SK-N-SH (cell line): ENCODE measurements at regions not wholly inside any gene's neighbourhood (a gene's known extent, or its start where the extent isn't known, plus 50 kb on each side); places are given as distances from the start of the nearest gene placed in this dataset.
A peak's percentile ranks its signal among the peaks of the same experiment; 100 is the strongest.

Experiments
- CTCF ChIA-PET: fragments of 300-600, 350-600 bp; formaldehyde crosslinking; extraction: SDS; loops from one replicate; lab custom pipeline; 2021; lab: Yijun Ruan, JAX
- POLR2A ChIA-PET: fragments of 350-600 bp; sonication (Branson Sonifier 250); formaldehyde crosslinking; extraction: SDS; loops from one replicate; lab custom pipeline; 2020; ENCODE audit warnings: antibody characterized with exemption, inconsistent platforms; lab: Yijun Ruan, JAX
- DNase-seq: peaks from one replicate; pipeline ENCODE4 v3.0.0; 2012
- H2AFZ ChIP-seq: fragments of 200-600 bp; sonication (generic); 2 replicates; pipeline ENCODE4 v1.8.1; 2016; ENCODE audit warnings: antibody characterized with exemption, mild to moderate bottlenecking, low read depth
- H3F3A ChIP-seq: fragments of 200-600 bp; sonication (generic); replicated peaks from 2 replicates; pipeline ENCODE3; 2016; ENCODE audit warnings: antibody characterized with exemption, mild to moderate bottlenecking; ENCODE audit not compliant: insufficient read depth
- H3K27ac ChIP-seq, 2 experiments: fragments of 200-500 bp in 1 of 2; fragments of 200-600 bp in 1 of 2; sonication (Bioruptor generic) in 1 of 2; sonication (generic), shearing (Covaris generic) in 1 of 2; 2 replicates each; pipeline versions ENCODE4 v1.5.1 to v1.6.1; 2014 to 2016; ENCODE audit warnings: low read depth in 2 of 2, inconsistent platforms in 1 of 2, low read length in 1 of 2, mild to moderate bottlenecking in 1 of 2, mixed read lengths in 1 of 2
- H3K27me3 ChIP-seq: fragments of 200-600 bp; sonication (generic), shearing (Covaris generic); 2 replicates; pipeline ENCODE4 v1.6.1; 2016; ENCODE audit warnings: mixed run types; ENCODE audit not compliant: insufficient read depth
- H3K36me3 ChIP-seq, 2 experiments: fragments of 200-500 bp in 1 of 2; fragments of 200-600 bp in 1 of 2; sonication (Bioruptor generic) in 1 of 2; sonication (generic) in 1 of 2; replicated peaks in 1 of 2; 2 replicates each; pipeline versions ENCODE3 to v1.5.1; 2014 to 2016; ENCODE audit warnings: low read length in 1 of 2, mild to moderate bottlenecking in 1 of 2; ENCODE audit not compliant: insufficient read depth in 2 of 2, control insufficient read depth in 1 of 2
- H3K4me1 ChIP-seq, 2 experiments: fragments of 200-500 bp in 1 of 2; fragments of 200-600 bp in 1 of 2; sonication (Bioruptor generic) in 1 of 2; sonication (generic), shearing (Covaris generic) in 1 of 2; 2 replicates each; pipeline versions ENCODE4 v1.5.1 to v1.6.1; 2014 to 2016; ENCODE audit warnings: low read depth in 1 of 2, low read length in 1 of 2, mixed run types in 1 of 2; ENCODE audit not compliant: insufficient read depth in 2 of 2, control insufficient read depth in 1 of 2
- H3K4me2 ChIP-seq: fragments of 200-600 bp; sonication (generic), shearing (Covaris generic); 2 replicates; pipeline ENCODE4 v1.6.1; 2017; ENCODE audit warnings: mixed run types
- H3K4me3 ChIP-seq, 2 experiments: fragments of 200-500 bp in 1 of 2; fragments of 200-600 bp in 1 of 2; sonication (Bioruptor generic) in 1 of 2; sonication (generic), shearing (Covaris generic) in 1 of 2; 2 replicates each; pipeline versions ENCODE4 v1.5.1 to v1.8.1; 2014 to 2016; ENCODE audit warnings: low read depth in 2 of 2, inconsistent platforms in 1 of 2, low read length in 1 of 2, mild to moderate bottlenecking in 1 of 2, mixed read lengths in 1 of 2, moderate library complexity in 1 of 2
- H3K79me2 ChIP-seq: fragments of 200-600 bp; sonication (generic); 2 replicates; pipeline ENCODE4 v1.8.1; 2017; ENCODE audit warnings: mild to moderate bottlenecking; ENCODE audit not compliant: insufficient read depth
- H3K9ac ChIP-seq: fragments of 200-600 bp; sonication (generic); 2 replicates; pipeline ENCODE4 v1.6.1; 2017; ENCODE audit warnings: mixed run types
- H3K9me2 ChIP-seq: fragments of 200-600 bp; sonication (generic); 2 replicates; pipeline ENCODE4 v1.6.1; 2017; ENCODE audit warnings: mixed run types
- H3K9me3 ChIP-seq: fragments of 200-600 bp; sonication (generic); 2 replicates; pipeline ENCODE4 v1.6.1; 2017; ENCODE audit warnings: mixed run types, mild to moderate bottlenecking, moderate library complexity
- H4K20me1 ChIP-seq: fragments of 200-600 bp; sonication (generic); 2 replicates; pipeline ENCODE4 v1.6.1; 2017; ENCODE audit warnings: mild to moderate bottlenecking, mixed run types; ENCODE audit not compliant: insufficient read depth
- CHD2 ChIP-seq: fragments of 150-350 bp; IDR thresholded peaks from 2 replicates; pipeline ENCODE4 v1.6.1; 2018; ENCODE audit warnings: low read length; ENCODE audit not compliant: partially characterized antibody
- CTCF ChIP-seq: fragments of 200-600 bp; sonication (generic); IDR thresholded peaks from 2 replicates; pipeline ENCODE4 v1.6.1; 2017; ENCODE audit warnings: antibody characterized with exemption, mild to moderate bottlenecking, moderate library complexity
- ELF1 ChIP-seq: IDR thresholded peaks from 2 replicates; pipeline ENCODE4 v1.4.0; 2012
- EP300 ChIP-seq, 2 experiments: IDR thresholded peaks; 2 replicates each; pipeline versions ENCODE4 v1.4.0 to v1.6.1; 2012; ENCODE audit warnings: borderline replicate concordance in 1 of 2, low read depth in 1 of 2, low read length in 1 of 2
- EZH2phosphoT487 ChIP-seq: fragments of 200-600 bp; sonication (generic); IDR thresholded peaks from 2 replicates; pipeline ENCODE4 v1.6.1; 2017; ENCODE audit warnings: low read depth, mixed run types, mild to moderate bottlenecking, antibody characterized with exemption, moderate library complexity, borderline replicate concordance
- FOXM1 ChIP-seq: IDR thresholded peaks from 2 replicates; pipeline ENCODE4 v1.4.0; 2012; ENCODE audit warnings: low read depth, mild to moderate bottlenecking
- IRF3 ChIP-seq: fragments of 150-350 bp; IDR thresholded peaks from 2 replicates; pipeline ENCODE4 v1.6.1; 2016; ENCODE audit warnings: mild to moderate bottlenecking, low read depth, low read length
- MEF2A ChIP-seq: IDR thresholded peaks from 2 replicates; pipeline ENCODE4 v1.4.0; 2012; ENCODE audit warnings: low read depth, borderline replicate concordance
- NFIC ChIP-seq: IDR thresholded peaks from 2 replicates; pipeline ENCODE4 v1.4.0; 2012; ENCODE audit warnings: borderline replicate concordance
- PBX3 ChIP-seq: IDR thresholded peaks from 2 replicates; pipeline ENCODE4; 2012
- RCOR1 ChIP-seq: fragments of 150-350 bp; IDR thresholded peaks from 2 replicates; pipeline ENCODE4 v1.6.1; 2017; ENCODE audit warnings: antibody characterized with exemption, low read length
- TAF1 ChIP-seq: IDR thresholded peaks from 2 replicates; pipeline ENCODE4 v1.6.1; 2012; ENCODE audit warnings: low read depth, mild to moderate bottlenecking, low read length, moderate library complexity, borderline replicate concordance
- TCF12 ChIP-seq: IDR thresholded peaks from 2 replicates; pipeline ENCODE4 v1.4.0; 2012
- TEAD4 ChIP-seq: IDR thresholded peaks from 2 replicates; pipeline ENCODE4 v1.4.0; 2012; ENCODE audit warnings: mild to moderate bottlenecking, borderline replicate concordance; ENCODE audit not compliant: insufficient read depth
- YY1 ChIP-seq: IDR thresholded peaks from 2 replicates; pipeline ENCODE4 v1.4.0; 2012; ENCODE audit warnings: low read depth, mild to moderate bottlenecking
- WGBS: methylation state at CpG from one replicate; pipeline ENCODE4 v1.1.6; 2017; ENCODE audit warnings: low lambda C conversion rate; 5-methylcytosine and 5-hydroxymethylcytosine counted together
- TF ChIP-seq, protein P1 (sequence below): IDR thresholded peaks from 2 replicates; pipeline ENCODE4 v1.6.1; 2012; ENCODE audit warnings: mild to moderate bottlenecking, low read depth, low read length, moderate library complexity
- TF ChIP-seq, protein P2 (sequence below): IDR thresholded peaks from 2 replicates; pipeline ENCODE4 v1.4.0; 2012; ENCODE audit warnings: low read depth

DNA sequence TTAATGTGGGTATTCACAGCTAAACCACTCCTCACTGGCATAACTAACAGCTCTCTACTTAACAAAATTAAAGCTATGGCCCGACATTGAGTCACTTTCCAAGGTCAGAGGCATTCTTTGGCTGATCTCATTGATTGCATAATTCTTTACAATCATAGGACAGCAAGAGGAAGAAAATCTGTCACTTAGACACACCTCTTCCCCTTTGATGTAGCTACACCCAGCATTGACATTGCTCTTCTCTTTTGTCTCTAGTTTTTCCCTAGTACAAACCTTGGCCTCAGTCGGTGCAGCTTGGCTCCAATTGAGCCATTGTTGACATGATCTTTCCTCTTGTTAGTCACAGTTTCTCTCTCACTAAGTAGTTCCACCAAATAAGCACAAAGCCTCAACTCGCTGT, 313.3 kb upstream of the ACTRT1 start:
- Histone ChIP-seq H3K4me1 (no peaks in the 10 kb centered on the region), H3F3A (no peaks in the 10 kb centered on the region), H3K27ac (no peak overlapping the region), H3K9me2 (no peaks in the 10 kb centered on the region), H4K20me1 (no peaks in the 10 kb centered on the region), H3K27me3 (no peaks in the 10 kb centered on the region), H3K79me2 (no peaks in the 10 kb centered on the region), H3K4me2 (no peak overlapping the region), H3K4me3 (no peak overlapping the region), H3K36me3 (no peaks in the 10 kb centered on the region), H2AFZ (no peak overlapping the region), H3K9me3 (no peaks in the 10 kb centered on the region), H3K9ac (no peak overlapping the region)
- TF ChIP-seq IRF3 (no peak), TEAD4 (no peak), ELF1 (no peak), CTCF (no peak), FOXM1 (no peak), EZH2phosphoT487 (no peak), NFIC (no peak), YY1 (no peak)
- WGBS, result 9% methylated on average over 3 of the region's 3 CpGs
- no peak for DNase-seq
- ChIA-PET POLR2A (no interaction called here), CTCF (no interaction called here)

DNA sequence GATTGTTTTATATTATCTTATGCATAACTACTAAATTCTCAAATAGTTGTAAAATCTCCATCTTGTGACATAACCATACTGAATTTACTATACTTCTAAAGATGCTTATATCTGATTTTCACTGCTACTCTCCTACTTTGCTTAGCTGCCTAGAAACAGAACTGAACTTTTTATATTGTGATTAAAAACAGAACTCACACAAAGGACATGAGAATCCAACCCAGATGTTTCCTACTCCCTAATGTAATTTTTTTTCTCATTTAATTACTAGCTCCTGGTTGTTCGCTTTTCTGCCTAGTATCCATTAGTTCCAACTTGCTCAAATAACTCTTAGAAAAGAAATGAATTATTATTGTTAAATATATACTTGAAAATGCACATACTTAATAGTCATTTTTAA, 283.5 kb upstream of the ACTRT1 start:
- H3K4me1 ChIP-seq, result peaks cover 0 to 2% of the 10 kb centered on the region in 2 experiments; a peak in 2 of 4 replicates
- H2AFZ ChIP-seq, result no peak overlapping the region
- no peaks in the 10 kb centered on the region for H4K20me1 ChIP-seq
- CTCF ChIA-PET, result no interaction called here
- H3K4me2 ChIP-seq, result no peak overlapping the region
- H3K9me2 ChIP-seq, result no peaks in the 10 kb centered on the region
- DNase-seq, result peak; percentile 3
- H3K36me3 ChIP-seq, result no peaks in the 10 kb centered on the region
- POLR2A ChIA-PET, result no interaction called here
- no peak overlapping the region for H3K9ac ChIP-seq
- 2% methylated on average over 1 of the region's 1 CpG for WGBS
- H3F3A ChIP-seq, result no peaks in the 10 kb centered on the region
- H3K4me3 ChIP-seq, result no peak overlapping the region
- TF ChIP-seq TAF1 (no peak), RCOR1 (peak; percentile 47; the same call in 1 of the 2 replicates), TCF12 (no peak), CHD2 (peak; percentile 32), MEF2A (no peak), EP300 (IDR thresholded peaks at IDR 0.05; ENCODE audit: borderline replicate concordance in 1 of 2, low read depth in 1 of 2, low read length in 1 of 2) (peak in 1 of 2 experiments; percentile 55; a peak in 1 of 4 replicates), PBX3 (no peak)
- TF ChIP-seq, protein P1, sequence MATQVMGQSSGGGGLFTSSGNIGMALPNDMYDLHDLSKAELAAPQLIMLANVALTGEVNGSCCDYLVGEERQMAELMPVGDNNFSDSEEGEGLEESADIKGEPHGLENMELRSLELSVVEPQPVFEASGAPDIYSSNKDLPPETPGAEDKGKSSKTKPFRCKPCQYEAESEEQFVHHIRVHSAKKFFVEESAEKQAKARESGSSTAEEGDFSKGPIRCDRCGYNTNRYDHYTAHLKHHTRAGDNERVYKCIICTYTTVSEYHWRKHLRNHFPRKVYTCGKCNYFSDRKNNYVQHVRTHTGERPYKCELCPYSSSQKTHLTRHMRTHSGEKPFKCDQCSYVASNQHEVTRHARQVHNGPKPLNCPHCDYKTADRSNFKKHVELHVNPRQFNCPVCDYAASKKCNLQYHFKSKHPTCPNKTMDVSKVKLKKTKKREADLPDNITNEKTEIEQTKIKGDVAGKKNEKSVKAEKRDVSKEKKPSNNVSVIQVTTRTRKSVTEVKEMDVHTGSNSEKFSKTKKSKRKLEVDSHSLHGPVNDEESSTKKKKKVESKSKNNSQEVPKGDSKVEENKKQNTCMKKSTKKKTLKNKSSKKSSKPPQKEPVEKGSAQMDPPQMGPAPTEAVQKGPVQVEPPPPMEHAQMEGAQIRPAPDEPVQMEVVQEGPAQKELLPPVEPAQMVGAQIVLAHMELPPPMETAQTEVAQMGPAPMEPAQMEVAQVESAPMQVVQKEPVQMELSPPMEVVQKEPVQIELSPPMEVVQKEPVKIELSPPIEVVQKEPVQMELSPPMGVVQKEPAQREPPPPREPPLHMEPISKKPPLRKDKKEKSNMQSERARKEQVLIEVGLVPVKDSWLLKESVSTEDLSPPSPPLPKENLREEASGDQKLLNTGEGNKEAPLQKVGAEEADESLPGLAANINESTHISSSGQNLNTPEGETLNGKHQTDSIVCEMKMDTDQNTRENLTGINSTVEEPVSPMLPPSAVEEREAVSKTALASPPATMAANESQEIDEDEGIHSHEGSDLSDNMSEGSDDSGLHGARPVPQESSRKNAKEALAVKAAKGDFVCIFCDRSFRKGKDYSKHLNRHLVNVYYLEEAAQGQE, result no peak
- TF ChIP-seq, protein P2, sequence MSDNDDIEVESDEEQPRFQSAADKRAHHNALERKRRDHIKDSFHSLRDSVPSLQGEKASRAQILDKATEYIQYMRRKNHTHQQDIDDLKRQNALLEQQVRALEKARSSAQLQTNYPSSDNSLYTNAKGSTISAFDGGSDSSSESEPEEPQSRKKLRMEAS, result no peak
- H3K27me3 ChIP-seq, result no peaks in the 10 kb centered on the region
- no peaks in the 10 kb centered on the region; the same call in 1 of the 2 replicates for H3K9me3 ChIP-seq
- H3K79me2 ChIP-seq, result no peaks in the 10 kb centered on the region
- H3K27ac ChIP-seq, result peak overlapping the region in 1 of 2 experiments; percentile 64; a peak in 2 of 4 replicates
